Activated naive CD4-positive, alpha-beta T cell treated with anti-CD3 and anti-CD28 coated beads, Interleukin-2, amount 50 U/mL, for 16 hours (primary cell): ENCODE measurements at regions not wholly inside any gene's neighbourhood (a gene's known extent, or its start where the extent isn't known, plus 50 kb on each side); places are given as distances from the start of the nearest gene placed in this dataset.
"Not testable (repeated sequence)": the region's sequence is repeated elsewhere in the genome, so short reads cannot be mapped to it uniquely, and the experiment has no call there.

Experiments
- DNase-seq: peaks from one replicate; pipeline ENCODE4 v3.0.0-alpha.2; 2020

DNA sequence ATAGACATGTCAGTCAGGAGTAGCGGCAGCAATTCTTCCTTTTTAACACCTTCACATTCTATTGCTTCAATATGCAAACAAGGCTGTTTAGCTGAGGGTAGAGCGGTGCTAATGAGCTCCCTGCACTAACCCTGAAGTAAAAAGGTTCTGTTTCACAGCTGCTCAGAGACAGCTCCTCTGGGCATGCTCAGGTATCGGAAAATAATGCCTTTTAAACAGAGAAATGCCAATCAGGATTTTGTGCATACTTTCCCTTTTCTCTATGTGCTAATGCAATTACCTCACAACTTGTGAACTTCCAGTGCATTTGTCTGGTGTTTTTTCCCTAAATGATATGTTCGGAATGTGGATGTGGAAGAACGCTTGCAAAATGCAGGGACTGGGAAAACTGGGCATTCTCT is 307.7 kb upstream of the FZD8 start:
- no peak for DNase-seq

GRCh38 chr10:35946556-35946955 is 304.5 kb upstream of the FZD8 start:
- DNase-seq = no peak

DNA sequence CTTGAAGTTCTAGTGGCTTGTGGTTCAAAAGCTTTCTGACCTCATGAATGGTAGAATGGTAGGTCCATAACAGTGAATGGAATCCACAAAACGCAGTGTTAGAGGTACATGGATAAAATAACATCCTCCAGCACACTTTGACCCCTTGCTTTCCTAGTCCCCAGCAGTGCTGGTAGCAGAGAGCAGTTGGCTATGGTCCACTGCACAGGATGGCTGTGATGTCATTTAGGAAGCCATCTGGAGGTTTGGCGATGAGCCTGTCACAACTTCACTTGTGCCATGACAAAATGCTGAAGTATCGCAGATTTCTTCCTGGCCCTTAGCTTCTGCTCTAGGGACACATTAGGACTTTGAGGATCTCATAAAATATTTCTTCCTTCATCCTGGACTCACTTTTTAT is 300.0 kb upstream of the FZD8 start:
- DNase-seq = no peak

GRCh38 chr10:35940141-35941041 is 298.3 kb upstream of the FZD8 start:
- DNase-seq = no peak

- DNase-seq = no peak
Measured at GRCh38 chr10:35938160-35938559, 296.1 kb upstream of the FZD8 start.

DNA sequence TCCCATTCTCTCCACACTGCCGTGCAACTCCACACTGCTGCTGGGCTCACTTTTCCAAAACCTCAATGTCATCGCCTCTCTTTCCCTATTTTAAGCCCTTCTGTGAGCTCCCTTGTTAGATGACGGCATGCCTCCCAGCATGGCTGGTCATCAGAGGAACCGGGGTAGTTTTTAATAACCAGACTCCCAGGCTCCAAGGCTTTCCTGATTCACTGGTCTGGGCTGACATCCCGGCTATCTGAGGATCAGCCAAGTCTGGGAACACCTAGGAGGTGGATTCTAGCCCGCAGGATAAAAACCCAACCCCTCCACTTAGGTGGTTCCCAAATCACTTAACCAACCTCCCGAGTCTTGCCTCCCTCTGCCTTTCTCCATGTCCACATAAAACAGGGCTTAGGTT is 295.4 kb upstream of the FZD8 start:
- DNase-seq = no peak

DNA sequence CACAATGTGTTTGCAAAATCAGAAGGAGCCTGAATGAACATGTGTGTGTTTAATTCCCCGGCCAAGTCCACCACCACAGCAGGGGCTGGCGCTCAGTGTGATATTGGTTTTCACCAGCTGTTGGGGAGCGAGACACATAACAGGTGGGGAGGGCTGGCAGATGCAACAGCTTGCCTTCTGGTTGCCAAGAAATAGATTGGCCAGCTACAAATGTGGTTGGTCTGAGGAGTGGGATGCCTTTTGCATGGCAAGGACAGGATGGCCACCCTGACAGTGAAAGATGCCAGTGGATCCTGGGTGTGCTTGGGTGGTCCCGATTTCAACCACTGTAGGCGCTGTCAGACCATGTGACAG is 292.5 kb upstream of the FZD8 start:
- no peak for DNase-seq

- DNase-seq = no peak
Measured at GRCh38 chr10:35933940-35934641, 292.0 kb upstream of the FZD8 start.

GRCh38 chr10:35933491-35933890 is 291.4 kb upstream of the FZD8 start:
- no peak for DNase-seq

GRCh38 chr10:35929962-35930361 is 287.9 kb upstream of the FZD8 start:
- not testable (repeated sequence) for DNase-seq

- DNase-seq = no peak
Measured at GRCh38 chr10:35928748-35929147, 286.7 kb upstream of the FZD8 start.

DNA sequence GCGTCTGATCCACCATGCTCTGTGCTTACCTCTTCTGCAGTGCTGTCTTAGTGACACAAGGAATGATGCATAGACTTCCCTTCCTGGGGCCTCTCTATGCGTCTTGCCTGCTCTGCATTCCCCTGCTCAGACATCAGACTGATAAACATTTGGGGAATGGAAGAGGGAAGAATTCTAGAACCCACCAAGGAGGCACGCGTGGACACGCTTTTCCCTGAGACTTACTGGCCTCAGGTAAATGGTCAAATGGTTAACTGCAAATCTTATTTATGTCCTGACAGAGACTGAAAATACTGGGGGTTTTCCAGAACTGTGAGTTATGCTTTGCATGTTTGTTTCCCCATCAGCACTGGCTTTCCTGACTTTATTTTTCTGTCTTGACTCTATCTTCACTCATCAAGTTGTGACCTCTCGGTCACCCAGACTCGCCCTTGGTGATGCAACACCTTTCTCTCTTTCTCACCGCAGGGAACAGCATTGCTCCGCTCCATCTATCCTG is 285.9 kb upstream of the FZD8 start:
- no peak for DNase-seq

- no peak for DNase-seq
Measured at GRCh38 chr10:35927341-35927740, 285.2 kb upstream of the FZD8 start.

DNA sequence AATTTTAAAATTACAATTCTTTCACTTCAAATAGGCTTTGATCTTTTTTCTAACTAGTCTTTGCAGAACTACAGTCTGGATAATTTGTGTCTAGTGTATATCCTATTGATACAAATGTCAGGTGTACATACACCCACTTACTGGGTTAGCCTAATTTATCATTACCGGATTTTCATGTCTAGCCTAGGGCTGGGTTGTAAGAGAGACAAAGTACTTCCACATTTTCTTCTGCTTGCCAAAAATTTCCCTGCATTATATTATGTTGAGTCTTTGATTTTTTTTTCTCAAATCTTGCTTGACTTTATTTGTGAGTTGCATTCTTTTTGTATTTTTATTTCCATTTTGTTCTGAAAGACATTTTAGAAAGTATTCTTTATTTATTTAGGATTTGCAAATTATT is 284.8 kb upstream of the FZD8 start:
- DNase-seq = no peak

GRCh38 chr10:35925493-35925892 is 283.4 kb upstream of the FZD8 start:
- no peak for DNase-seq

DNA sequence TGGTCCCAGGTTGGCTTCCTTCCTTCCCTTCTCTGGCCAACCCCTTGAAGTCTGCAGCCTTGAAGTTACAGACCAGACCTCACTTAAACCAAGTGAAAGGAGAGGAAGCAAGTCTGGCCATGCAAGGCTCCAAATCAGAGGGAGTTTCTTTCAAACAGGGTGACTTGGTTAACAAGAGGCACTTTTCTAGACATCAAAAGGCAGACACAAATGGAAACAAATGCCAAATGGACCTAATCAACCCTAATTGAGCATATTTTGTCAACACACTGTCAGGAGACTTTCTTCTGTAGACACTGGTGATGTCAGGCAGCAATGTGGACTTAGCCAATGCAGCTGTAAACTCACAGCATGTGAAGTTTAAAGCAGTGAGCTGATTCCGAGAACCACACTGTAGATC is 282.7 kb upstream of the FZD8 start:
- DNase-seq = no peak

GRCh38 chr10:35922876-35923600 is 280.9 kb upstream of the FZD8 start:
- no peak for DNase-seq

DNA sequence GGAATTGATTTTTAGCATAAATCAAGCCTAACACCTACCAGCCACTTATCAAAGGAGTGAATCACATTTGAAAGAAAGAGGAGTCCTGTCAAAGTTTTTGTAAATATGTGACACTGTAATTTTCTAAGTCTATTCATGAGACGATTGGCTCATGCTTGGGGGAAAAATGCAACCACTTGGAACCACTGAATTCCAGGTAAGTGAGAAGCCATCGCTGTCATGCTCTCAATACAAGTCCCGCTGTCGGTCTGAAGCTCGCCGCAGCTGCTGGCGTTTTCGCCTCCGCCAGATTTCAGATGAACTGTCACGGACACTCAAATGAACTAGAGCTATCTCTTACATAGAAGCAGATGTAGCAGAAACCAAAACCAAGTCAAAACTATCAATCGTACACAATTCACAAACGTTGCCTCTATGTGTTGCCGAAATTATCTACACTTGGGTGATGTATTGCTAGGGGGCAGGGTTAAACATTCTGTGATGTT is 279.8 kb upstream of the FZD8 start:
- DNase-seq = no peak

DNA sequence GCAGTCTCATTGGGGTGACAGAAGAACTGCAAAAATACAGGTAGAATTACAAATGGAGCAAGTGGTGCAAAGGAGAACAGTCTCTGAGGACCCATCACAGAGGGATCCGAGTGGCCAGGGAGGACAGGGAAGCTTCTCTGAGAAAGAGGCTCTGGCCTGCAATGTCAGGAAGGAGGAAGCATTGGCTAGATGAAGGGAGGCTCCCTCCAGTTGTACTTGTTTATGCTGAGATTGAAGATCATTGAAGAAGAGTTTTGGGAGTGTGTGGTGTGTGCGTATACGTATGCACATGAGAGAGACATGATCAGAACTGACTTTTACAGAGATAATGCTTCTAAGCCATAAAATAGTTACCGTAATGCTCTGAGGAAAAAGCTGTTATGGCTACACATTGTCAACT is 274.7 kb upstream of the FZD8 start:
- no peak for DNase-seq

DNA sequence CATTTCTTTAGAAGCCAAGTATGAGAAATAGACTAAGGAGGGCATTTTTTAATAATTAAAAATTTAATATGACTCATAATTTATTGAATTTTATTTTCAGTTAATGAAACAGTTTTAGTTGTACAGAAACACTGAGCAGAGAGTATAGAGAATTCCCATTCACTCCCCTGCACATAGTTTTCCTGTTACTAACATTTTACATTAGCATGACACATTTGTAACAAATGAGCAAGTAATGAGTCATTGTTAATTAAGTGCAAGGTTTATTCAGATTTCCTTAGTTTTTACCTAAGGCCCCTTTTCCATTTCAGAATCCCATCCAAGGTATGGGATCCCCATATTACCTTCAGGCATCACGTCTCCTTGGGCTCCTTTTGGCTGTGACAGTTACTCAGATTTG is 271.5 kb upstream of the FZD8 start:
- DNase-seq = no peak

GRCh38 chr10:35912615-35913569 is 270.8 kb upstream of the FZD8 start:
- no peak for DNase-seq

GRCh38 chr10:35911954-35912353 is 269.9 kb upstream of the FZD8 start:
- no peak for DNase-seq
